ENCODE measurements at regions not wholly inside any gene's neighbourhood (a gene's known extent, or its start where the extent isn't known, plus 50 kb on each side); places are given as distances from the start of the nearest gene placed in this dataset.

- TF ChIP-seq CTCF (IDR thresholded peaks at IDR 0.05) = no peak
- TF ChIP-seq POLR2A (IDR thresholded peaks at IDR 0.05) = no peak
Measured at GRCh38 chr10:90168244-90168643, 466.9 kb downstream of the KIF20B start.
